Chondrocyte (in vitro differentiated cells): ENCODE measurements at regions not wholly inside any gene's neighbourhood (a gene's known extent, or its start where the extent isn't known, plus 50 kb on each side); places are given as distances from the start of the nearest gene placed in this dataset.

Experiments
- DNase-seq: peaks from one replicate; pipeline ENCODE4 v3.0.0; 2021; ENCODE audit warnings: mixed read lengths, low spot score
- H3K27ac Mint-ChIP-seq: one replicate; pipeline ENCODE4 v1.8.0; 2021; ENCODE audit warnings: mild to moderate bottlenecking, moderate library complexity, mixed read lengths; ENCODE audit not compliant: unreplicated experiment
- H3K27me3 Mint-ChIP-seq: 2 replicates; pipeline ENCODE4 v1.8.0; 2021; ENCODE audit warnings: low read depth, mixed read lengths
- H3K36me3 Mint-ChIP-seq: 2 replicates; pipeline ENCODE4 v1.8.0; 2021; ENCODE audit warnings: low read depth, mixed read lengths
- H3K4me1 Mint-ChIP-seq: 2 replicates; pipeline ENCODE4 v1.8.0; 2021; ENCODE audit warnings: low read depth, mild to moderate bottlenecking, mixed read lengths
- H3K4me3 Mint-ChIP-seq: one replicate; pipeline ENCODE4 v1.8.0; 2021; ENCODE audit warnings: mild to moderate bottlenecking, moderate library complexity, mixed read lengths; ENCODE audit not compliant: unreplicated experiment
- H3K9me3 Mint-ChIP-seq: 2 replicates; pipeline ENCODE4 v1.8.0; 2021; ENCODE audit warnings: low read depth, mixed read lengths
- TF ChIP-seq, protein P1 (sequence below): fragments of 200-600 bp; sonication (generic); IDR thresholded peaks from 2 replicates; pipeline ENCODE4 v1.5.0; 2021; ENCODE audit warnings: antibody characterized with exemption, mild to moderate bottlenecking, moderate library complexity

DNA sequence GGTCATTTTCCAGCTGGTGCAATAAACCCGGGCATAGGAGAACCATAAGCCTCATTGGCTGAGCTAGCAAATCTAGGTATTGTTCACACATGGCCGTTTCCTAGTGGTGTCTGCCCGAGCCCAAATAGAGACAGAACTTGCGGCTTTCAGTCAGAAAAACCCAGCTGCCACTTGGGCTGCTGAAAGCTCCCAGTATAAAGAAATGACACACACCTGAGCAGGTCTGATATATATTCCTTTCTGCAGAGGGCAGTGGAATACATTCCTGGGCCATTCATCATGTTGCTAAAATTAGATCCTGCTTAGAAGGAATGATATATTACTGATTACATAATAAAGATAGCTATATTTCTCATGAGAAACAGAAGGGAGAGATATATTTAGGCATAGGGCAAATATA is 83.9 kb upstream of the IRX5 start:
- Mint-ChIP-seq H3K4me1 (peaks cover 2% of the 10 kb centered on the region), H3K4me3 (no peak overlapping the region), H3K27me3 (peaks cover 2% of the 10 kb centered on the region), H3K9me3 (peaks cover 26% of the 10 kb centered on the region), H3K36me3 (peaks cover 3% of the 10 kb centered on the region), H3K27ac (no peak overlapping the region)
- TF ChIP-seq, protein P1, sequence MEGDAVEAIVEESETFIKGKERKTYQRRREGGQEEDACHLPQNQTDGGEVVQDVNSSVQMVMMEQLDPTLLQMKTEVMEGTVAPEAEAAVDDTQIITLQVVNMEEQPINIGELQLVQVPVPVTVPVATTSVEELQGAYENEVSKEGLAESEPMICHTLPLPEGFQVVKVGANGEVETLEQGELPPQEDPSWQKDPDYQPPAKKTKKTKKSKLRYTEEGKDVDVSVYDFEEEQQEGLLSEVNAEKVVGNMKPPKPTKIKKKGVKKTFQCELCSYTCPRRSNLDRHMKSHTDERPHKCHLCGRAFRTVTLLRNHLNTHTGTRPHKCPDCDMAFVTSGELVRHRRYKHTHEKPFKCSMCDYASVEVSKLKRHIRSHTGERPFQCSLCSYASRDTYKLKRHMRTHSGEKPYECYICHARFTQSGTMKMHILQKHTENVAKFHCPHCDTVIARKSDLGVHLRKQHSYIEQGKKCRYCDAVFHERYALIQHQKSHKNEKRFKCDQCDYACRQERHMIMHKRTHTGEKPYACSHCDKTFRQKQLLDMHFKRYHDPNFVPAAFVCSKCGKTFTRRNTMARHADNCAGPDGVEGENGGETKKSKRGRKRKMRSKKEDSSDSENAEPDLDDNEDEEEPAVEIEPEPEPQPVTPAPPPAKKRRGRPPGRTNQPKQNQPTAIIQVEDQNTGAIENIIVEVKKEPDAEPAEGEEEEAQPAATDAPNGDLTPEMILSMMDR = no peak
- DNase-seq = no peak

DNA sequence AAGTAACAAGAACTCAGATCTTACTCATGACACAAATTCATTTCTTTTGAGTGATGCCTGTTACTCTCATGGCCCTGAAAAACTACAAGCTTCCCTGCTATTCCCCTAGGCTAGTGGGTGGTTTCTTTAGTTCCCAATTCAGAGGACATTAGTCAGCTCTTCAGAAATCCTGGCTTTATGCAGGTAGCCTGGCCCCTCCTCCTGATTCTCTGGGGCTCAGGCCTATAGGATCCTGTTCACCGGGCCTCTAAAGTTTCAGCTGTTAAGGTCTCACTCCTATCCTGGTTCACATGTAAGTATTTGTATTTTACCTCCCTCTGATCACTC is 87.3 kb upstream of the IRX5 start:
- Mint-ChIP-seq H3K27ac (no peak overlapping the region), H3K27me3 (peaks cover 7% of the 10 kb centered on the region), H3K9me3 (peaks cover 29% of the 10 kb centered on the region), H3K4me3 (no peak overlapping the region), H3K36me3 (peaks cover 3% of the 10 kb centered on the region), H3K4me1 (peaks cover 2% of the 10 kb centered on the region)
- TF ChIP-seq, protein P1 = no peak
- DNase-seq = no peak

DNA sequence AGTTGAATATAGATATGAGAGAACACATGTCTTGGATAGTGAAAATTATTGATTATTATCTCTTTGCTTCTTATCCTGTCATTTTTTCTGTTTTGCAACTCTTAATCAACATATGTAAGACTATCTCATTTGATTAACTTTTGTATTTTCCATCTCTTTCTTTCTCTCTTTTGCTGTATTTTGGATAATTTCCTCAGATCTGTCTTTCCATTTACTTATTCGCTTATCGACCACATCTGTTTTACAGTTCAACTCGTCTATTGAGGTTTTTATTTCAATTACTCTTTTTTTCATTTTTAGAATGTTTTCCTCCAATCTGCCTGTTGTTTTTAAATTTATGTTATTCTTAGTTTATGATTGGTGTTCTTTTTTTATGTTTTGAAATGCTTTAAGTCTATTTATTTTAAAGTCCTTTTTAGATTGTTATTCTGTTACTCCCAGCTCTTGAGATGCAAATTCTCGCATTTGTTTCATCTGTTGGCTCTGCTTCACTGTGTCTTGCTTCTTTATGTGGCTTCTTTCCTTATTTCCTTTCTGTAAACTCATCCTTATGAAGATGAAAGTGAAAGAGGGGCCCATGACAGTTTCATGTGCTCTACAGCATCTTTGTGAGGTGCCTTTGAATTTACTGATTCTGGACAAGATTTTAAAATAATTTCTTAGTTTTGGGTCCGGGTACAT is 87.8 kb upstream of the IRX5 start:
- H3K4me3 Mint-ChIP-seq = no peak overlapping the region
- H3K36me3 Mint-ChIP-seq = peaks cover 3% of the 10 kb centered on the region
- peaks cover 29% of the 10 kb centered on the region for H3K9me3 Mint-ChIP-seq
- TF ChIP-seq, protein P1 = no peak
- no peak for DNase-seq
- H3K4me1 Mint-ChIP-seq = peaks cover 2% of the 10 kb centered on the region
- peaks cover 11% of the 10 kb centered on the region for H3K27me3 Mint-ChIP-seq
- H3K27ac Mint-ChIP-seq = no peak overlapping the region

DNA sequence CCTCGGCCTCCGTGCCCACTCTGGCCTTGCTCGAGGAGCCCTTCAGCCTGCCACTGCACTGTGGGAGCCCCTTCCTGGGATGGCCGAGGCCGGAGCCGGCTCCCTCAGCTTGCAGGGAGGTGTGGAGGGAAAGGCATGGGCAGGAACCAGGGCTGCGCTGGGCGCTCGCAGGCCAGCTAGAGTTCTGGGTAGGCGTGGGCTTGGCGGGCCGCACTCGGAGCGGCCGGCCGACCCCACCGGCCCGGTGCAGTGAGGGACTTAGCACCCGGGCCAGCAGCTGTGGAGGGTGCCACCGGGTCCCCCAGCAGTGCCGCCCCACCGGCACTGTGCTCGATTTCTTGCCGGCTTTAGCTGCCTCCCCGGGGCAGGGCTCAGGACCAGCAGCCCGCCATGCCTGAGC is 101.0 kb upstream of the IRX5 start:
- Mint-ChIP-seq H3K27me3 (peaks cover 9% of the 10 kb centered on the region), H3K36me3 (no peaks in the 10 kb centered on the region), H3K27ac (no peak overlapping the region), H3K4me1 (no peaks in the 10 kb centered on the region), H3K9me3 (peaks cover 19% of the 10 kb centered on the region), H3K4me3 (no peak overlapping the region)
- DNase-seq = no peak
- TF ChIP-seq, protein P1 = no peak

DNA sequence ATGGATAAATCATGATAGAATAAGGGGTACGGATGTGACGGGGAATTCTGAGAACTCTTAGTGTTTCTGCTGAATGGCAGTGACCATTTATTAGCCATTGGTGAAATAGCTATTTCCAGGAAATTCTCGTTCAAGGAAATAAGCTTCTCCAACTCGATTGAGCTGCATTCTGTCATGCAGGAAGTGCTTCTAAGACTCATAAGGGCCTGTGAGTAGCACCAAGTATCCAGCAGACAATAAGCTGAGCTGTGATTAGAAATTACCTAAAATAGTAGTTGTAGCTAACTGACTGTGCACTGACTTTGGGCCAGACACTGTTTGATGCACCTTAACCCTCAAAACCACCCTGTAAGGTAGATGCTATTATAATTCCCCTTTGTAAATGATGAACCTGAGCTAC is 107.8 kb upstream of the IRX5 start:
- Mint-ChIP-seq H3K4me1 (no peaks in the 10 kb centered on the region), H3K27ac (no peak overlapping the region), H3K27me3 (peaks cover 20% of the 10 kb centered on the region), H3K9me3 (peaks cover 3% of the 10 kb centered on the region), H3K4me3 (no peak overlapping the region), H3K36me3 (no peaks in the 10 kb centered on the region)
- DNase-seq = no peak
- TF ChIP-seq, protein P1 = no peak
